ENCODE measurements at regions not wholly inside any gene's neighbourhood (a gene's known extent, or its start where the extent isn't known, plus 50 kb on each side); places are given as distances from the start of the nearest gene placed in this dataset.
A peak's percentile ranks its signal among the peaks of the same experiment; 100 is the strongest.

DNA sequence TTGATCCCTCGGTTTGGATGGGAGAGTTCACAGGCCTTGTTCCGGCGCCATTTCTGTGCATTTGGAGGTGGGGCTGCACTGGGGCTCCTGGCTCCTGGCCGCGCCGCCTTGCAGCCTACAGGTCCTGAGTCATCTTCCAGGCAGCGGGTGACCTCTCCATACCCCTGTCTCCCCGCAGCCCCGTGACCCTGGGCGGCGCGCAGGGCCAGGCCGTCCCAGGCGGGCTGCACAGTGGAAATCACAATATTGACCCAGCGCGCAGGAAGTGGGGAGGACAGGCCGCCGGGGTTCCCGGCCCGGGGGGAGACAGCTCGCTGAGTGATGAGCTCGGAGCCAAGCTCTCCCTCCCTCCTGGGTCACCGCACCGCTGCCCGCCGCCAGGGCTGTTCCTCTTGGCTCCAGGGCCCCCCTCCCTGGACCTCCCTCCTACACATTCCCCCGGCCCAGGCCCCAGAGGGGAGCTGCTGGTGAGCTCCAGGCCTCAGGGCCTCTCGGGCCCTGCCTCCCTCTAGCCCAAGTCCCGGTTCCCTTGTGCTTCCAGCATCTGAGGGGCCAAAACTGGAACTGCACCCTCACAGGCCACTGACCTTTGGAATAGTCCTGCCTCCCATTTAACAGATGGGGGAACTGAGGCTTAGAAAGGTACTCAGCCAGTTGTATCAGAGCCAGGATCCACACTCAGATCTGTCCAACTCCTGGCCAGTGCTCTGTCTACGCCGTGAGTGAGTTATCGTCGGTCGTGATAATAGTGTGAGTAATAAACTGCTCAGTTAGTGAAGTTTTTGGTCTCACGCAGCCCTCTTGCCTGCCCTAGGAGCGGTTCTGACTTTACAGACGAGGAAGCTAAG, 142.9 kb upstream of the WNT4 start:
- DNase-seq = no peak

GRCh38 chr1:22286491-22286890, 143.6 kb upstream of the WNT4 start:
- DNase-seq = no peak

- no peak for DNase-seq
Measured at GRCh38 chr1:22287273-22287672, 144.4 kb upstream of the WNT4 start.

DNA sequence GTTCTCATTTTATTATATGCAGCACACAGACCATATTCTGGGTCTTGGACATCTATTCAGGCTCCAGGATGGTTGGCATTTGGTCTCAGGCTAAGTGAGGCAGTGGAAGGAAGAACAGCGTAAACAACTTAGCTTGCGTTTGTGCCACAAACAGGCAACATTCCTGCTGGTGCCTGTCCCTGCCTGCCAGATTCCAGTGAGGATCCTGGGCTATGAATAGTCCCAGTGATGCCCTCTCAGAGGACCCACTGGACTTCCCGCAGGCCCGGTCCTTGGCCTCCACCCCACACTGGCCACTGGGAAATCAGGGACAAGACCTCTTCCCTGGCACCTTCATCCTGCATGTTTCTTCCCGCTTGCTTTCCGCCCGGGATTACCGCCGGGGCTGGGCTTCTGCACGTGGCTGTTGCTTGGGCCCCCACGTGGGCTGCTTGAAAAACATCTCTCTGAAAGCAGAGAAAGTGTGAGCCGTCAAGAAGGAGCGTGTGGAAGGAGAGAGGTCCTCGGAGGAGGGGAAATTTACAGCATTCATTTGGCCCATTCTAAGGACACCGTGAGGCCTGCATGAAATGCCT, 145.1 kb upstream of the WNT4 start:
- DNase-seq = peak in 3 of 51 donors; percentile 4 to 32 (median 7)

GRCh38 chr1:22288593-22289241, 145.8 kb upstream of the WNT4 start:
- no peak for DNase-seq

DNA sequence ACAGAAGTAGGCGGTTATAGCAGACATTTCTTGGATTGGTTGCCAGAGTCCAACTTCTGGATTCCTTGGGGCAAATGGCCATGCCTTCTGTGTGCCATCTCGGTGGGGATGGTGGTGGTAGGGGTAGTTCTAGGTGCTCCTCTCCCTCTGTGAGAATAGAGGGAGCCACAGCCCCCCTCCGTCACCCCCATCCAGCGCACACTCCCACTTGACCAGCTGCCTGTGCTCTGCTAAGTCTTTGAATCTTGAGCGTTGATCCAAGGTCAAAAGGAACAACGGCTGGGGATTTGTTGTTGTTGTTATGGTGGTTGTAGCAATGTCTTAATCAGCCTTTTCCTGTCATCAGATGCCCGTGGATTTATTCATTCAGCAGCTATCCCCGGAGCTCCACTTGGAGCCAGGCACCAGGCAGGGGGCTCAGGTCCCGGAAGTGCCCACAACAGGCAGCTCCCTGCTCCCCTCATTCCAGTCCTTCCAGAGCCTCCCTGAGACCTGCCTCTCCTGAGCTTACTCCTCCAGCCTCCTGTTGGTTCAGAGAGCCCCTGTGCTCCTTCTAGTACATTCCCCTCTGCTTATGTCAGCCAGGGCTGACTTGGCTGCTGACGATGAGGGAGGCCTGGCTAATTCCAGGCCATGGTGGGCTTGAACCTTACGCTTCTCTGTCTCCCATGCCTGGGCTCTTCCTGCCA, 146.6 kb upstream of the WNT4 start:
- no peak for DNase-seq

- DNase-seq = no peak
Measured at GRCh38 chr1:22290157-22290556, 147.3 kb upstream of the WNT4 start.

- no peak for DNase-seq
Measured at GRCh38 chr1:22290611-22291010, 147.7 kb upstream of the WNT4 start.

GRCh38 chr1:22291057-22291456, 148.2 kb upstream of the WNT4 start:
- DNase-seq = no peak

- no peak for DNase-seq
Measured at GRCh38 chr1:22291494-22291893, 148.6 kb upstream of the WNT4 start.

GRCh38 chr1:22292011-22292788, 149.3 kb upstream of the WNT4 start:
- DNase-seq = no peak

GRCh38 chr1:22295396-22295795, 152.5 kb upstream of the WNT4 start:
- DNase-seq = no peak

GRCh38 chr1:22295856-22296255, 153.0 kb upstream of the WNT4 start:
- no peak for DNase-seq

DNA sequence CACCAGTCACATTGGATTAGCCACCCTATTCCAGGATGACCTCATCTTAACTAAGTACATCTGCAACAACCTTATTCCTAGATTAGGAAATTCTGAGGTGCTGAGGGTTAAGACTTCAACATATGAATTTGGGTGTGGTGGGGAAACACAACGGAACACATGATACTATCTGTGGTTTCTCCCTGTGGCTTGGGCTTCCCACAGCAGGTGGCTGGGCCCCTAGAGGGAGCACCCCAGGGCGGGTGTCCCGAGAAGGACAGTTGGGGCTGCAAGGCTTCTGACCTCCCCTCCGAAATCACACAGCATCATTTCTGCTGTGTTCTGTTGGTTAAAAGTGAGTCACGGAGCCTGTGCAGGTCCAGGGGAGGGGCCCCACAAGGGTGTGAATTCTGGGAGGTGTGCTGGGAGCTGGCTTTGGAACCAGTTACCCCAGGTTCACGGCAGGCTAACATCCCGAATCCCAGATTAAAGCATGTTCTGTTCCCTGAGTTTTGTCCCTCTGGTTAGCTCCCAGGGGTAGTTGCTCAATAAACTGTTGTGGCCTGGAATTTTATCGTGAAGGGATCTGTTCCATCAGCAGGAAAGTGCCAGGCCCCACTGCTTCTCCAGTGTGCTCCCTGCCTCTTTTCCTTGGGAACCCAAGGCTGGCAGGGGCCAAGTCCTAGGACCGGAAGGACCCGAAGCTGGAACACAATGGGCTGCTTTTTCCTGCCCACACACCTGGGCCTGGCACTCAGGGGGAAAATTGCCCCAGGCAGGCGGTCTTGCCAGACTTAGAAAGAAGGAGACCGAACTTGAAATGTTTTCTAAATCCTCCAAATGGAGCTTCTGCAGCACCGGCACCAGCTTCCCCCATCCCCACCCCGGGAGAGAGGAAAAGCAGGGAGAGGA, 154.0 kb upstream of the WNT4 start:
- no peak for DNase-seq

DNA sequence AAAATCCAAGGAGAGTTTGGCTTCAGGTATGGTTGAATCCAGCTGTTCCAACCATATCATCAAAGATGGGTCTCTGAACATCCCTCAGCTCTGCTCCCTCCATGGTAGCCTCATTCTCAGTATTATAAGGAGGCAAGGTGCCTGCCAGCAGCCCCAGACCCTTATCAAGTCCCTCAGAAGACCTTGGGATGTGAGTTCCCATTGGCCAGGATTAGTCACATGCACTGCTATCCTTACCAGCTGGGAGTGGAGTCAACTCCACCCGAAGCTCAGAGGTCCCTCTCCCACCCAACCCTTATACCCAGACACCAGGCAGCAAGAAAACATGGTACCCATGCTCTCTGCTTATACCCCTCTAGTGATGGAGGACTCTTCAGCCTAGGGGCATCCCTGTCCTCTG, 153.7 kb upstream of the ZBTB40 start:
- DNase-seq = no peak

GRCh38 chr1:22303816-22304215, 147.8 kb upstream of the ZBTB40 start:
- DNase-seq = no peak

- no peak for DNase-seq
Measured at GRCh38 chr1:22309572-22309971, 142.1 kb upstream of the ZBTB40 start.

DNA sequence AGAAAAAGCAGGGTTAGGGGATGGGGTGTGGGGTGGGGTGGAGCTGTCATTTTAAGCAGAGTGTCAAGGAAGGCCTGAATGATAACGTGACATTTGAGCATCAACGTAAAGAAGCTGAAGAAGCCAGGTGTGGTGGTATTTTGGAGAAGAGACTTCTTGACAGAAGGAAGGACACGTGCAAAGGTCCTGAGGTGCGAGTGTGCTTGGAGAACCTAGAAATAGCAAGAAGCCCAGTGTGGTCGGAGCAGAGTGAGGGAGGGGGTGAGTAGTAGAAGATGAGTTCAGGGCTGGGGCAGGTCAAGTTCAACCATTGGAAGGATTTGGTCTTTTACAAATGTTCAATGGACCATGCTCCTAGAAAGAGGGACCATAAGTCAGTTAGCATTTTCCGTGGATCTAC, 140.2 kb upstream of the ZBTB40 start:
- no peak for DNase-seq

GRCh38 chr1:22313321-22313720, 138.3 kb upstream of the ZBTB40 start:
- no peak for DNase-seq

- DNase-seq = no peak
Measured at GRCh38 chr1:22314706-22315105, 136.9 kb upstream of the ZBTB40 start.
